ENCODE measurements at regions not wholly inside any gene's neighbourhood (a gene's known extent, or its start where the extent isn't known, plus 50 kb on each side); places are given as distances from the start of the nearest gene placed in this dataset.

- Histone ChIP-seq H3K36me3 (replicated peaks in 1 of 2; ENCODE audit: control insufficient read depth in 1 of 2, insufficient read depth in 2 of 2, low read length in 2 of 2) (no peaks in the 10 kb centered on the region), H3K4me3 (replicated peaks in 1 of 3; ENCODE audit: insufficient read depth in 1 of 3, low read depth in 2 of 3, low read length in 3 of 3) (no peak overlapping the region), H3K4me2 (ENCODE audit: low read depth, low read length) (no peak overlapping the region), H3K27me3 (ENCODE audit: control insufficient read depth in 1 of 2, insufficient read depth in 2 of 2, low read length in 2 of 2) (no peaks in the 10 kb centered on the region), H3K27ac (ENCODE audit: extremely low read length, insufficient read depth, low read length) (no peak overlapping the region), H4K20me1 (ENCODE audit: insufficient read depth, low read length) (no peaks in the 10 kb centered on the region), H3K9ac (ENCODE audit: insufficient read depth, low read depth, low read length) (no peak overlapping the region), H3K79me2 (ENCODE audit: insufficient read depth, low read length) (no peaks in the 10 kb centered on the region), H2AFZ (ENCODE audit: low read length) (no peak overlapping the region), H3K4me1 (ENCODE audit: insufficient read depth, low read length) (no peaks in the 10 kb centered on the region), H3K9me3 (ENCODE audit: low read length) (peaks cover 17% of the 10 kb centered on the region)
- 2% methylated on average over 2 of the region's 2 CpGs for WGBS (ENCODE audit: low lambda C conversion rate)
- in situ Hi-C loops (cut with HindIII; ENCODE audit: extremely low pct_ligation_motif_present, low pct_unique_long_range_greater_than_20kb) = no loop called here
- no TSS peak for BruUV-seq (replicated peaks)
- POLR2A ChIA-PET = no interaction called here
- DNase-seq (ENCODE audit: low spot score) (no peak), FAIRE-seq (no peak), ATAC-seq (no peak)
- CTCF ChIA-PET (ENCODE audit: low intra/inter-chr PET ratio, low total read pairs) = no interaction called here
- intact Hi-C loops (cut with micrococcal nuclease; ENCODE audit: unreplicated experiment) = no loop called here
- TF ChIP-seq PCBP1 (IDR thresholded peaks at IDR 0.05; ENCODE audit: borderline replicate concordance, low read depth, low read length) = 0 out of 2 replicates have a peak, but pooled peaks have one; percentile 47
- no peak for TF ChIP-seq KLF13 (CRISPR knock-in tag; IDR thresholded peaks at IDR 0.05)
- TF ChIP-seq HNRNPK (IDR thresholded peaks at IDR 0.05; ENCODE audit: low read depth, low read length, poor library complexity, severe bottlenecking) = peak; percentile 98
Measured at GRCh38 chr4:58522765-58523382, 1412.7 kb upstream of the IGFBP7 start.

- Histone ChIP-seq H3K9me3 (ENCODE audit: low read length) (peaks cover 11% of the 10 kb centered on the region), H3K4me1 (ENCODE audit: insufficient read depth, low read length) (no peaks in the 10 kb centered on the region), H3K36me3 (replicated peaks in 1 of 2; ENCODE audit: control insufficient read depth in 1 of 2, insufficient read depth in 2 of 2, low read length in 2 of 2) (no peaks in the 10 kb centered on the region), H4K20me1 (ENCODE audit: insufficient read depth, low read length) (no peaks in the 10 kb centered on the region), H3K4me2 (ENCODE audit: low read depth, low read length) (no peak overlapping the region), H3K27me3 (ENCODE audit: control insufficient read depth in 1 of 2, insufficient read depth in 2 of 2, low read length in 2 of 2) (no peaks in the 10 kb centered on the region), H2AFZ (ENCODE audit: low read length) (no peak overlapping the region), H3K9ac (ENCODE audit: insufficient read depth, low read depth, low read length) (no peak overlapping the region), H3K27ac (ENCODE audit: extremely low read length, insufficient read depth, low read length) (no peak overlapping the region), H3K79me2 (ENCODE audit: insufficient read depth, low read length) (no peaks in the 10 kb centered on the region), H3K4me3 (replicated peaks in 1 of 3; ENCODE audit: insufficient read depth in 1 of 3, low read depth in 2 of 3, low read length in 3 of 3) (no peak overlapping the region)
- FAIRE-seq (no peak), DNase-seq (ENCODE audit: low spot score) (no peak), ATAC-seq (no peak)
- POLR2A ChIA-PET = no interaction called here
- CTCF ChIA-PET (ENCODE audit: low intra/inter-chr PET ratio, low total read pairs) = no interaction called here
- 4% methylated on average over 1 of the region's 1 CpG for WGBS (ENCODE audit: low lambda C conversion rate)
- intact Hi-C loops (cut with micrococcal nuclease; ENCODE audit: unreplicated experiment) (no loop called here), in situ Hi-C loops (cut with HindIII; ENCODE audit: extremely low pct_ligation_motif_present, low pct_unique_long_range_greater_than_20kb) (no loop called here)
- TF ChIP-seq ZUFSP (CRISPR knock-in tag; IDR thresholded peaks at IDR 0.05; ENCODE audit: borderline replicate concordance) = no peak
- no peak for TF ChIP-seq GPBP1L1 (CRISPR knock-in tag; IDR thresholded peaks at IDR 0.05)
- TF ChIP-seq MIER3 (CRISPR knock-in tag; IDR thresholded peaks at IDR 0.05; ENCODE audit: borderline replicate concordance) = no peak
- TF ChIP-seq SRF (IDR thresholded peaks at IDR 0.05; ENCODE audit: low read depth, low read length) = no peak
- BruUV-seq (replicated peaks) = no TSS peak
Measured at GRCh38 chr4:58515226-58515625, 1405.0 kb upstream of the IGFBP7 start.

Measured in HepG2 (cell line).